ENCODE measurements at regions not wholly inside any gene's neighbourhood (a gene's known extent, or its start where the extent isn't known, plus 50 kb on each side); places are given as distances from the start of the nearest gene placed in this dataset.

GRCh38 chr1:30638086-30638485 is 85.3 kb downstream of the MATN1 start:
- DNase-seq = no peak

GRCh38 chr1:30637183-30637980 is 86.0 kb downstream of the MATN1 start:
- DNase-seq = no peak

GRCh38 chr1:30636621-30637020 is 86.8 kb downstream of the MATN1 start:
- no peak for DNase-seq

GRCh38 chr1:30635391-30635975 is 87.9 kb downstream of the MATN1 start:
- DNase-seq = no peak

GRCh38 chr1:30634507-30634906 is 88.9 kb downstream of the MATN1 start:
- no peak for DNase-seq

GRCh38 chr1:30633294-30633693 is 90.1 kb downstream of the MATN1 start:
- DNase-seq = no peak

GRCh38 chr1:30632481-30632880 is 90.9 kb downstream of the MATN1 start:
- no peak for DNase-seq

GRCh38 chr1:30631700-30632099 is 91.7 kb downstream of the MATN1 start:
- DNase-seq = no peak

- no peak for DNase-seq
Measured at GRCh38 chr1:30629501-30629900, 93.9 kb downstream of the MATN1 start.

GRCh38 chr1:30627994-30628393 is 95.4 kb downstream of the MATN1 start:
- DNase-seq = no peak

- no peak for DNase-seq
Measured at GRCh38 chr1:30627206-30627605, 96.2 kb downstream of the MATN1 start.

GRCh38 chr1:30623431-30623830 is 100.0 kb downstream of the MATN1 start:
- DNase-seq = no peak

GRCh38 chr1:30619619-30620018 is 103.8 kb downstream of the MATN1 start:
- DNase-seq = no peak

GRCh38 chr1:30618335-30618747 is 105.0 kb downstream of the MATN1 start:
- no peak for DNase-seq

GRCh38 chr1:30616759-30617158 is 106.6 kb downstream of the MATN1 start:
- no peak for DNase-seq

- no peak for DNase-seq
Measured at GRCh38 chr1:30615816-30616590, 107.4 kb downstream of the MATN1 start.

GRCh38 chr1:30615076-30615795 is 108.1 kb downstream of the MATN1 start:
- DNase-seq = no peak

- peak; percentile 7 for DNase-seq
Measured at GRCh38 chr1:30613188-30613587, 110.2 kb downstream of the MATN1 start.

- DNase-seq = no peak
Measured at GRCh38 chr1:30612536-30613065, 110.8 kb downstream of the MATN1 start.

GRCh38 chr1:30611741-30612309 is 111.6 kb downstream of the MATN1 start:
- DNase-seq = no peak

GRCh38 chr1:30610917-30611316 is 112.5 kb downstream of the MATN1 start:
- DNase-seq = no peak

GRCh38 chr1:30609999-30610345 is 113.4 kb downstream of the MATN1 start:
- DNase-seq = no peak
